ENCODE measurements at regions not wholly inside any gene's neighbourhood (a gene's known extent, or its start where the extent isn't known, plus 50 kb on each side); places are given as distances from the start of the nearest gene placed in this dataset.

DNA sequence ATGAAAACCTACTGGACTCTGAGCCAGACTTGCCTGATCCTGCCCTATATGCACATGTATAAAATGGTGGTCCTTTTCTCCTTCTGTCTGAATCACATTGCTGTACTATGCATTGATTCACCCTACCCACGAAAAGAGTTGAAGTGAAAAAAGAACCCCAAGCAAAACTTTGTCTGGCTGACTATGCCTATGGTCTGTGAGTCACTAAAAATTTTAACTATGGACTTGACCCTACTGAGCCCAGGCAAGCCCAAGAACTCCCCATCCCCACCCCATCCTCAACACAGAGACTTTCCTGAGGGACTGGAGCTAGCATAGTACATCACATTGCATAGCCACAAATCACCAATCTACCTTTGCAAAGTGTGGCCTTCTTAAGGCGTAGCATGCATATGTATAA lies 116.6 kb upstream of the TENM3 start:
- TF ChIP-seq, protein P1, sequence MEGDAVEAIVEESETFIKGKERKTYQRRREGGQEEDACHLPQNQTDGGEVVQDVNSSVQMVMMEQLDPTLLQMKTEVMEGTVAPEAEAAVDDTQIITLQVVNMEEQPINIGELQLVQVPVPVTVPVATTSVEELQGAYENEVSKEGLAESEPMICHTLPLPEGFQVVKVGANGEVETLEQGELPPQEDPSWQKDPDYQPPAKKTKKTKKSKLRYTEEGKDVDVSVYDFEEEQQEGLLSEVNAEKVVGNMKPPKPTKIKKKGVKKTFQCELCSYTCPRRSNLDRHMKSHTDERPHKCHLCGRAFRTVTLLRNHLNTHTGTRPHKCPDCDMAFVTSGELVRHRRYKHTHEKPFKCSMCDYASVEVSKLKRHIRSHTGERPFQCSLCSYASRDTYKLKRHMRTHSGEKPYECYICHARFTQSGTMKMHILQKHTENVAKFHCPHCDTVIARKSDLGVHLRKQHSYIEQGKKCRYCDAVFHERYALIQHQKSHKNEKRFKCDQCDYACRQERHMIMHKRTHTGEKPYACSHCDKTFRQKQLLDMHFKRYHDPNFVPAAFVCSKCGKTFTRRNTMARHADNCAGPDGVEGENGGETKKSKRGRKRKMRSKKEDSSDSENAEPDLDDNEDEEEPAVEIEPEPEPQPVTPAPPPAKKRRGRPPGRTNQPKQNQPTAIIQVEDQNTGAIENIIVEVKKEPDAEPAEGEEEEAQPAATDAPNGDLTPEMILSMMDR (IDR thresholded peaks at IDR 0.05; ENCODE audit: low read depth, low read length, missing control alignments): no peak
- DNase-seq (ENCODE audit: extremely low read depth, low read depth): no peak
- H3K4me3 ChIP-seq (replicated peaks; ENCODE audit: low read depth, low read length): no peak overlapping the region

DNA sequence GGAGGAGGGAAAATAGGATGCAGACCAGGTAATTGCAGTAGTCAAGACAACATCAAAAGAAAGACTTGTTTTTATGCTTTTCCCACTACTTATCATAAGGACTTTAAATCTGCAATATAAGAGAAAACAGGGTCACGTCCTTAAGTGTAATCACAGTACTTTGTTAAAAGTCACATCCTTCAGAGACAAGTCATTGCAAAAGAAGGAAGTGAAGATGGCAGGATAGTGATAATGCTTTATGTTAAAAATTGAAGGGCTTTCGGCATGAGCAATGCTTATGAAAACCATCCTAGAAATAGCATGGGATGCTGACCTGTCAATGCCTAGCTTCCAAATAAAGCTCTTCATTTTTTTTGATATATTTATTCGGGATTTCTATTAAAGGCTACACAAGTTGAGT lies 110.2 kb upstream of the TENM3 start:
- H3K4me3 ChIP-seq (replicated peaks; ENCODE audit: low read depth, low read length): no peak overlapping the region
- DNase-seq (ENCODE audit: extremely low read depth, low read depth): no peak
- TF ChIP-seq, protein P1 (IDR thresholded peaks at IDR 0.05; ENCODE audit: low read depth, low read length, missing control alignments): no peak

DNA sequence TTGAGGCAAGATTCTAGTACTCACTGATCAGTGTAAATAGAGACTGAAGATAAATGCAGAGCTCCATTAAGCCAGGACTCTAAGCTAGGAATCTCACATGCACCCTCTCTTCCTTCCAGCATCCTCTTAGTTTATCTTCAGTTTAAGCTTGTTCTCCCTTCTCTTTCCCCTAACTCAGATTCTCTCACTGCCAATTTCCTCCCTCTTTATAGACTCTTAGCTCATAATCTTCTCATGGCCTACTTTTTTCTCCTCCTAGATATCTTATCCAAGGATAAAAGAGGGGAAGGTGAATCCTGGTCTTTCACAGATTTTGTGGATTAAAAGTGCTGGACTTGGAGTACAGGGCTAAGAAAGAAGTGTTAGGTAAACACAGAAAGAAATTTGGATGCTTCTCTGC lies 108.9 kb upstream of the TENM3 start:
- H3K4me3 ChIP-seq (replicated peaks; ENCODE audit: low read depth, low read length): no peak overlapping the region
- TF ChIP-seq, protein P1 (IDR thresholded peaks at IDR 0.05; ENCODE audit: low read depth, low read length, missing control alignments): no peak
- DNase-seq (ENCODE audit: extremely low read depth, low read depth): no peak

DNA sequence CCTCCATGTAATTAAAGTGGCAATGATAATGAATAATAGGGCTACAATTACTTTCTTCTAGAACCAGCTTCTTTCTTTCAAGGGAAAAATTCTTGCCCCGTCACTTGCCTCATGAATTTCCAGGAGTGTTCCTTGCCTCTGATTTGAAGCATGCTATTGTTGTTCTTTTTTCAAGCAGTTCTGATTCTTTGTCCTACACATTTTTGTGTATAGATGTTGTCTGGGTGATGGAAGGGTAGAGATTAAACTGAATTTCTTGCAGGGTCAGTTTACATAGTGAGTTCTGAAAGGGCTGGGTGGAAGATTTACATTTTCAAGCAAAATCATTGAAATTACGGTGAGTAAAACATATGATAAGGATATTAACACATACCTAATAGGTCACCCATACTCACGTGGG lies 107.0 kb upstream of the TENM3 start:
- TF ChIP-seq, protein P1 (IDR thresholded peaks at IDR 0.05; ENCODE audit: low read depth, low read length, missing control alignments): no peak
- H3K4me3 ChIP-seq (replicated peaks; ENCODE audit: low read depth, low read length): no peak overlapping the region

DNA sequence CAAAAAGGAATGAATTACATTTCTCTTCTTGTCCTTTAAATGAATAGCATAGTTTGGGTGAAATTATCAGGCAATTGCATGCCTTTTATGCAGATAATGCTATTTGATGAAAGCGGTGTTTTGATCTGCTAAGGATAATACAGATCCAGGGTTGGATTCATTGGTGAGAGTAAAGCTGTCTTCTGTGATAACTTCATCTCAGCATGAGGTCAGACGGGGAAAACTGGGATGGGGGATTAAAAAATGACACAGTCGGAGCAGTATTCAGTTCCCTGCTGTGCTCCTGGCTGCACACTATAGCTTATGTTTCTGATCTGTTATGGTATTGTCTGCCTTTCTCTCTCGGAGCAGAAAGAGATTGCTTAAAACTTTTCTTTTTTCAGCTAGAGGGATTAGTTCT lies 105.9 kb upstream of the TENM3 start:
- H3K4me3 ChIP-seq (replicated peaks; ENCODE audit: low read depth, low read length): no peak overlapping the region
- no peak for DNase-seq (ENCODE audit: extremely low read depth, low read depth)
- TF ChIP-seq, protein P1 (IDR thresholded peaks at IDR 0.05; ENCODE audit: low read depth, low read length, missing control alignments): no peak

More for the DNA sequence above, 107.0 kb upstream of the TENM3 start:
- no peak for DNase-seq (ENCODE audit: extremely low read depth, low read depth)

DNA sequence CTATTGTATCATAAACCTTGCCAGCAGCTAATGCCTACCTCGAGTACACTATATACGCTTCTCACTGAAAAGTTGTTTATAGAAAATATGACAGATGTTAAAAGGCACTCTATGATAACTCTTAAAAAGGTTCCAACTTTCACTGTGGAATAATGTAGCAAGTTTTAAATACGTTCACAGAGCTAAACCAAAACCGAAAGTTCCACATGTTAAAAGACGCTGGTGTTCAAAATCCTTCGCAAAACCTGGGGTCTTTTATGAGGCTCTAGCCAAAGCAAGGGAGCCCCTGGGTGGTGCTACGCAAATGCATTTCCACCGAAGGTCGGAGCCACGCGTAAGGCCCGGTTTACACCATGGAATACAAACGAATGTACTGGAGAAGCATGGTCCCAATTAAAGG lies 103.7 kb upstream of the TENM3 start:
- no peak overlapping the region for H3K4me3 ChIP-seq (replicated peaks; ENCODE audit: low read depth, low read length)
- no peak for DNase-seq (ENCODE audit: extremely low read depth, low read depth)
- TF ChIP-seq, protein P1 (IDR thresholded peaks at IDR 0.05; ENCODE audit: low read depth, low read length, missing control alignments): no peak

DNA sequence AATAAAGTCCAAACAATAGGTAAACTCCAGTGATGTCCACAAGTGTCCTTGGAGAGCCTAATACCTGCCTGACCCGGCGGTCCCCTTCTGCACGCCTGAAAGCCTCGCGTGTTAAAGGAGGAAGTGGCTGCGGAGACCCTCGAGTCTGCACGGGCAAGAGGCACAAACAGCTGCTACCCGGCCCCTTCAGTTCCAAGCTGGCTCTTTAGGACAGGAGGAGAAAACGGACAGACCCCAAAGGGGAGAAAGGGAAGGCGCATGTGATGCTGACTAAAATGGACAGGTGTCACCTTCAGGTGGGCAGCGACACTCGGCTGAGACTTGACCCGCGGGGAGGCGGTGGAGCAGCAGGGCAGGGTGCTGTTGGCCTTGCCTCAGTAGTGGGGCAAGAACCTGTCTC lies 102.7 kb upstream of the TENM3 start:
- TF ChIP-seq, protein P1 (IDR thresholded peaks at IDR 0.05; ENCODE audit: low read depth, low read length, missing control alignments): no peak

More for the DNA sequence above, 102.7 kb upstream of the TENM3 start:
- no peak overlapping the region for H3K4me3 ChIP-seq (replicated peaks; ENCODE audit: low read depth, low read length)
- no peak for DNase-seq (ENCODE audit: extremely low read depth, low read depth)

Data from HFF-Myc (cell line).